ENCODE measurements at regions not wholly inside any gene's neighbourhood (a gene's known extent, or its start where the extent isn't known, plus 50 kb on each side); places are given as distances from the start of the nearest gene placed in this dataset.

GRCh38 chr4:41883988-41884734 is 51.1 kb upstream of the TMEM33 start:
- no peak for DNase-seq

DNA sequence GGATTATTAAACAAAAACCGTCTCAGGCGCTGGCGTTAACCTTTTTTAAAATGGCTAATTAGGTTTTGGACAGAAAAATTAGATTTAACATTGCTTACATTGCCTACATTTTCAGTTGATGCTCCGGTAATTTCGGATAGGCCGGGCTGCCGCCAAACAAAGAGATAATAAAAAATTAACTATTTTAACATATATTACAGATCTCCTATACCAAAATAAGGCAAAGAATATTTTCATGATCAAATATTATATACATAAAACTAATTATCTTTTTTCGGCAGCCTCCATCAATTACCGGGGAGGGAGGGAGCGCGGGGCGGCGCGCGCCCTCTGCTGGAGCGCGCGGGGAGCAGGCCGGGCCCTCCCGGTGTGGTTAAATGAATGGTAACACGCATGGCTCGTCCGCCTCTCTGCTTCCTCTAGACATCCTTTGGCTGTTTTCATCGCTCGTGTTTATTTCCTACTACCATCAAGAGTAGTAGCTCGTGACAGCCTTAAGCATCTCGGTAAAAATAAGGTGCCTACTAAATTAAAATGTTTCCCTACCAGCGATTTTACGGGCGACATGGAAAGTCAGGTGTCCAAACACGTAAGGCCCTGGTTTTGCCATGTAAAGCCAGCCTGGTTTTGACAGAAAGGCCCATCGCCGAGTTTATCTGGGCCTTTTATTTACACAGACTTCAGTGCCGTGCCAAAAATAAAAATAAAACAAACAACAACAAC is 52.4 kb upstream of the TMEM33 start:
- peak; percentile 52 for DNase-seq

GRCh38 chr4:41881981-41882624 is 53.1 kb upstream of the TMEM33 start:
- no peak for DNase-seq

DNA sequence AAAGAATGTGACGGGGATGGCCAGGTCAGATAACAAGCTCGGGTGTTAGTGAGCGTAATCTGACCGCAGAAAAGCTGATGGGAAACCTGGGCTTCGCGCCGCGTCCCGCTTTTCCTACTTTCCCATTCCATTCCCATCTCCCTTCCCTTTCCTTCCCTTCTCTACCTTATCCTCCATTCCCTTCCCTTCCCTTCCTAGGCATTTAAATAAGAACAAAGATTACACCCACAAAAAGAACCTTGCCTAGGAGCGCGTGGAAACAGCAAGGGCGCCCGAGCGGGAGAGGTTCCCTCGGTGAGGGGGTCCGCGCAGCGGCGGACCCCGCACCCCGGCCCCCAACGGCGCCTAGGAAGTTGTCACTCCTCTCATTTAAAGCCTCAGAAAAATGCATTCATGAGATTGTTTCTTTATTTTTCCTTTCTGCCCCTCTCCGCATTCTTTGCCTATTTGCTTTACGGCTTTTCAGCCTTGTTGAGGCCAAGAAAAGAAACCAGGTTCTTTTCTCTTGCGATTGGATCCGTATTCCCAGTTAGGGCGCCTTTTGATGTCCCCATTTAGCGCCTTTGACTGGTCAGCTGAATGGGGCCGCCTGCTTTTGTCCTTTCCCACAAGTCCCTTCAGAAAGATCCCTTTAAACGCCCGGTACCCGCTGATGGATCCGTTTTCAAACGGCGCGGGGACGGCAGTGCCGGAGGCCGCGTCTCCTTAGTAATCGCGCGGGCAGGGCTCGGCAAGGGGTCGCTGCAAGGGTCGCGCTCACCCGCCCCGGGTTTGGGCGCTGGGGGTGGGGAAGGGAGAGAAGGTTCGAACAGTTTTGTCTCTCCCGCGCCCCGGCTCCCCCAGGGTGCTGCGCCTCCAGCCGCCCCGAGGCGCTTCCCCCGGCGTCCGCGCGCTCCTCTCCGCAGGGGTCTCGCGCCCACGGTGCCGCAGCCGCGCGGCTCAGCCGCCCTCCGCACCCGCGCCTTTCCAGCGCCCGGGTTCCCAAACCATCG is 54.1 kb upstream of the TMEM33 start:
- DNase-seq = no peak

GRCh38 chr4:41880022-41880837 is 55.0 kb upstream of the TMEM33 start:
- no peak for DNase-seq

GRCh38 chr4:41879552-41879951 is 55.7 kb upstream of the TMEM33 start:
- no peak for DNase-seq

GRCh38 chr4:41878991-41879491 is 56.2 kb upstream of the TMEM33 start:
- no peak for DNase-seq

DNA sequence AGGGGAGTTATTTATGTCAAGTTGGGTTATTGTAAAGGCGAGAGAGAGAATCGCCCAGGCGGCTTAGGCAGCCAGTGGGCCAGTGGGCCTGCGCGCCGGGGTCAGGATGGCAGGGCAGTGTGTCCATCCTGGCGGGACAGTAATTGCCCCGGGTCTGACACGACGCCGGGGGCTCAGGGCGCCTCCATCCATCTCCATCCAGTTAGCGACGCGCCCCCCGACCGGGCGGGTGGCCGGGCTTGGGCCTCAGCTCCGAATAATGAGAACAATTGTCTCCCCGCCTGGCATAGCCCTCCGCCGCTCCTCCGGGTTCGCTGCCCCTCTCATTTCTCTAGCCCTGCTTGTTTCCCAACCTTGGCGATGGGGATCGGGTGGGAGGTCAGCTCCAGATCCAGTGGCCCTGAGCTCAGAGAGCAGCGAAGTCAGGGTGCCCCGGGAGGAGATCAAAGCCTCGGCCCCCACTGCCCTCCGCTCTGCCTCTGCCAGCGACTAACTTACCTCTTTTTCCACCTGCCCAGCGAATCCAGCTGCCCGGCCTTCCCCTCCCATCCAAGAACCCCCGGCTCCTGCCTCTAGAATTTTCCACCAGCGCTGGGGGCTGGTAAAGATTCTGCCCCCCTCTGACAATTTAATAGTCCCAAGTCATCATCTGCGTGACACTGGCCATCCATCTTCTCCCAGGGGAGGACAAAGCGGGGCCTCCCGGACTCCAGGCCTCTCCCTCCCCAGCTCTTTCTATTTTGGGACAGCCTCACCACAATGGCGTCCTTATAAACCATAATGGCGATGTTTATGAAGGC is 56.9 kb upstream of the TMEM33 start:
- no peak for DNase-seq

DNA sequence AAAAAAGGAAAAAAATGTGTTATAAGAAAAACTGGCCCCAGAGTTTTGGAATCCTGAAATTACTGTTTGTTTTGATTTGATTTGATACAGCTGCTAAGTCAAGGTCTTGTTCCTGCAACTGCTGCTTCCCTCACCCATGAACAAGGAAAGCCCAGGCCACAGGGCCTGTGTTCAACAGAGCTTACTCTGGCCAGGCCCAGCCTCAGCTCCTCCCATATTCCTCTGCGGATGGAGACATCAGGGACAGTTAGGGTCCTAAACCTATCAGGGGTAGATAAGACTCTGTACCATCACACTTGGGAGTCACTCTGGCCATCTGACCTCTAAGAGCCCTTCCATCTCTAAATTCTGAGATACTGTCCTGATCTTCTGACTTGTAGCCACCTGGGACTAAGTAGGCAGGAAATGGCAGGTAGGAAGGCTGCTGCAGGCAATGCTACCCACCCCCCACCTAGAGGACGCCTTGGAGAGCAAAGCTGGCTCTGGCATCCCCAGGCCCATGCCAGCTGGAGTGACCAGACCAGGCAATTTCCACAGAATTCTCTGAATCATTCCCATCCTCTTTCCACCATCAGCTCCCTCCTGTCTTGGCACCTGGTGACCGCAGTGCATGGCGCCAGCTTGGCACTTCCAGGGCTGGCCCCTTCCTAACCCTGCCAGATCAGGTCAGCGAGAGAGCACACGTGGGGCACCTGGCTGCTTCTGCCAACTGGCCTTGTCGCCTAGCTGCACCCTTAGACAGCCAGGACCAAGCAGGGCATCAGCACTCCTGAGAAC is 58.0 kb upstream of the TMEM33 start:
- DNase-seq = no peak

- DNase-seq = no peak
Observed at GRCh38 chr4:41874873-41875272, 60.4 kb upstream of the TMEM33 start.

DNA sequence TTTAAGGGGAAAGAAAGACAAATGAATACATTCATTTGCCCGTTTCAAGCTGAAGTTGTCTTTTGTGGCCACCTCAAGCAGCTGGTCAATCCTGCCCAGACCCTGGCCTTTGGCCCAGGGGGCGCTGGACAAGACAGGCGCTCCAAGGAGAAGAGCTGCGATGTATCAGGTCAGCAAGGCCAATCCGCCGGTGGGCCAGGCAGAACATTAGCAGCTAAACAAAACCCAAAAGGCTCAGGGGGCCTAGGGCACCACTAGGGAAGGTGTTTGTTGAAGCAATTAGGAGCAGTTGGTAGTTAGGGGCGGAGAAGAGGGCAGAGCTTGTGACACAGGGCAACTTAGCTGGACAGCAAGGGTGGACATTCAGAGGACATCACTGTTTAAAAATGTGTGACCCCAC is 60.8 kb upstream of the TMEM33 start:
- DNase-seq = no peak

- DNase-seq = no peak
Observed at GRCh38 chr4:41873380-41874295, 61.6 kb upstream of the TMEM33 start.

GRCh38 chr4:41870035-41870434 is 65.2 kb upstream of the TMEM33 start:
- DNase-seq = no peak

DNA sequence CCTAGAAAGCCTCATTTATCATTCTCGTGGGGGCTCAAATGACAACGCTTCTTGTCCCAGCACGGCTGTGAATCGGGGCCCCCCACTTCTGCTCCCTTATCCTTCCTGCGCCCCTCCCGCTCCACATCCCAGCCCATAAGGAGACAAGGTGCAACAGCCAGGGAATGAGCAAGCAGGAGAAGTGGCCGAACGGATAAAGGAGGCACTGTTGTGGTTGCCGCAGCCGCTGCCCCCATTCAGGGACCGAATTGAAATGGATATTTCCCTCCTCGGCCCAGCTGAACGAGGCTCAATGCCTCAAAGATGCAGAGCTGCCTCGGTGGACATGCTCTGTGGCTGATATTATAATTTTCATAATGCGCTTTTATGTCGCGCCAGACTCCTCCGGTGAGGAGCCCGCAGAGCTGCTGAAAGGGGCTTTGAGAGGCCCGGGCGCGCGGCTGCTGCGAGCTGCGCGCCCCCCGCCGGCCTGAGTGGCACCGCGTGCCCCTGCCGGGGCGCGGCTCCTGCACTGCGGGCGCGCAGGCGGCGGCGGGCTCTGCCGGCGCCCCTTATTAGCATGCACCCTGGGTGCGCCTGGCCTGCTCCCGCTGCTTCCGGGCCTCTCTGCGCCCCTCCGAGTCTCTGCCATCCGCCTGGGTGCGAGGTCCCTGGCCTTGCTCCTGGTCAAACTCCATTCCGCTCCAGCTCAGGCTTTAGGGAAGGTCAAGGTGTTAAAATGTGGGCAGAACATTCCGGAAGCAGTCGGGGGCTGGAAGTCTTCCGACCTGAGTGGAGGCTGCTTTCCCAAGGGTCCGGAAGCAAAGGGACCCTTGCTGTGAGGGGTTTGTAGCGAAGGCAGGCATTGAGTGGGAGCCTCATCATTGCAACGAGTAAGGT is 68.2 kb upstream of the TMEM33 start:
- no peak for DNase-seq

DNA sequence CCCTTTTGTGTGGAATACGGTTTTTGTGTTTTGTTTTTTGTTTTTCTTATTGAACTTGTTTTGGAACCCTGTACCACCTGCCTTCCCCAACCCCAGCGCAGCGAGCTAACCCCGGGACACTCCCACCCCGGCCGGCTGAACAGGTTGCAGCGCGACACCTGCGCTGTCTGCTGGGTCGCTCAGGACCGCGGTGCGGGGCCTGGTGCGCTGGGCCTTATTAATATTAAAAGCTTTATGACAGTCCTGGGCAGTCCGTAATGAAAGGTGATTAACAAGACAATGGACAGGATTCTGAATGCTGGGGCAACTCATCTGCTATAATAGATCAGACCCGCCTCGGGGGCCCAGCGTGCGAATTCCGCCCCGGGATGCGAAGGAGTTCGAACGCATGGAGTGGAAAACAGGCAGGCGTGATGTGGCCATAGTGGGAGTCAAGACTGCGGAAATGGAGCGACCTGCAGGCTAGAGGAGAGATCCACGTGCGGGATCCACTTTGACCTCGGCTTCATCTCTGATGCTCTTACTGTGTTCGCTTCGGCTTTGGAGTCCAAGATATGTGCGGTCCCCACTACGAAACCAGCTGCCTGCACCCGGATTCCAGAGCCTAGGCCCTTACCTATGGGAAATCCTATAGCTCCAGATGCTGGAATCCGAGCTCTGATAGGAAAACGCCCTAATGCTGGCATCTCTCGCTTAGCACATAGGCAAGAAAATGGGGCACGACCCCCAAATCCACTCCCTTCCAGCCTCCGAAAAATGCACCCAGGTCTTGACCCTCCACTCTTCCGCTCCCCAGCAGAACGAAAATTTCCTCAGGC is 69.0 kb upstream of the TMEM33 start:
- DNase-seq = no peak

DNA sequence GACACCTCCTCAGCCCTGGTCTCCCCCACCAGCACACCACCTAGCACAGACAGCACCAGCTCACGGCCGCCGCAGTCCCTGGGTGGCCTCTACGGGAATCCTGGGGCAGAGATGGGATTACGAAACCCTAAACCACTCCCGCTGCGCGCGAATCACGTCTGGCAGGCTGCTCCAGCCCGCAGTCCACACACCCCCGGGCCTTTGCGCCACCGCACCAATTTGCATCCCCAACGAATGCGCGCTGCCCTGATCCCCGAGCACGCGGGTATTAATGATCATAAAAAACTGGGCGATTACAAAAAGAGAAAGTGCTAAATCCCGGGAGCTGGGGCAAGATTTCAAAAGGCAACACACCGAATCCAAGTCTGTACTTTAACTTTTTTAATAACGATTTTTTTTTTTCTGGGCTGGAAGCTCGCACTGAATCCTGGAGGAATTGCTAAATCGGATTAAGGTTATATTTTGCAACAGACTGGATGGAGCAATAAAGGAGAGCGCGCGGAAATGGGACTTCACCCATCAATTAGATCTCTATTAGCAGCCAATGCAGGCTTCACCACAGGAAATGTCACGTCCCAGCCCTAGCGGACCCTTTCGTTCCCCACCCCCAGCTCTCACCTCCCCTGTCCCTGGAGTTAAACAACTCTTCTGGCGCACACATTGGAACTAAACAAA is 69.8 kb upstream of the TMEM33 start:
- no peak for DNase-seq
